Fibroblast of gingiva (primary cell): ENCODE measurements at regions not wholly inside any gene's neighbourhood (a gene's known extent, or its start where the extent isn't known, plus 50 kb on each side); places are given as distances from the start of the nearest gene placed in this dataset.
"Not testable (repeated sequence)": the region's sequence is repeated elsewhere in the genome, so short reads cannot be mapped to it uniquely, and the experiment has no call there.

Experiments used
- DNase-seq: peaks from one replicate; pipeline ENCODE4 v3.0.0-alpha.2; 2011; ENCODE audit warnings: low read depth

- DNase-seq, result no peak
These were observed 587.1 kb upstream of the ATXN7L3B start for GRCh38 chr12:73950507-73950906.

GRCh38 chr12:73951956-73952703 is 585.5 kb upstream of the ATXN7L3B start:
- DNase-seq, result no peak

DNA sequence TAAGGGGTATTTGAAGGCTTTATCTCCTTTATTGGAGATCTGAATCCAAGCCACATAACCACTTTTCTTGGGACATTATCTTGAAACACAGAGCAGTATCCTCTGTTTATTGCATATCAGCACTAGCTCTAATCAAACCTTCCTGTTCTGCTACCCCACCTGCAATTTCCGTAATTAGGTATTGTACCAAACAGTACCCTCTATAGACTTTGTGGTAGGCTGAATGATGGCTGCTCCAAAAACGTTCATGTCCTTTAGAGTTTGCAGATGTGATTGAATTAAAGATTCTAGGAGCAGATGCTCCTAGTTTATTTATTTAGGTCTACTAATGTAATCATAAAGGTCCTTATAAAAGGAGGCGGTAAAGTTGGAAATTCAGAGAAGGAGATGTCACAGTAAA is 573.0 kb upstream of the ATXN7L3B start:
- no peak for DNase-seq

DNA sequence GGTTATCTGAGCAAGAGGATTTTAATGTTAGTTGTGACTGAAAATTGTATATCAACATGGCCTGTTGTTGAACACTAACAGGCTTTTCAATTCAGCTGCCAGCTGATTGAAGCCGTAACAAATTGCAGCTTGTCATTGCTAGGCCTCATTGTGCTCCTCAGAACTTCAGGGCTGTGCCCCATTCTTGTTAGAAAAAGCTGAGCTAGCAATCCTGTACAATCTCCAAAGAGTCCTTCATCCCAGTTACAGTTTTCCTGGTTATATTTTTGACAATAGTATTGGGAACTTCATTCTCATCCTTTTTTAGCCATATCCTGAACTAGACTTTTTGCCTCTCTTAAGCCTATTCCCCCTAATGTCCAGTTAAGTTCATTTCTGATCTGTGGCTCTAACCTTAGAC is 564.1 kb upstream of the ATXN7L3B start:
- no peak for DNase-seq

- DNase-seq, result no peak
These were observed 553.1 kb upstream of the ATXN7L3B start for GRCh38 chr12:73984552-73984951.

DNA sequence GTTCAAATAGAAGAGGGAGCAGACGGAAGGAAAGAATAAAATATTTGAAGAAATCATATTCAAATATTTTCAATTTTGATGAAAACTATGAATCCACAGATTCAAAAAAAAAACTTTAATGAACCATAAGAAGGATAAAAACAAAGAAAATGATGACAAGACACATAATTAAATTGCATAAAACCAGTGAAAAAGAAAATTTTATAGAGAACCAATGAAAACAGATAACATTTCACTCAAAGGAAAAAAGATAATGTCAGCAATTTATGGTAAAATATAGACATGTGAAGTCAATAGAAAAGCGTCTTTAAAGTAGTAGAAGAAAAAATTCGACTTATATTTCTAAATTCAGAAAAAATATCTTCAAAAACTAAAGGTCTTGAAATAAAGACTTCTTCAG is 546.5 kb upstream of the ATXN7L3B start:
- no peak for DNase-seq

GRCh38 chr12:73998894-73999293 is 538.7 kb upstream of the ATXN7L3B start:
- DNase-seq, result no peak

GRCh38 chr12:74015118-74015517 is 522.5 kb upstream of the ATXN7L3B start:
- no peak for DNase-seq

- DNase-seq, result not testable (repeated sequence)
These were observed 521.3 kb upstream of the ATXN7L3B start for GRCh38 chr12:74016324-74016723.

- no peak for DNase-seq
These were observed 518.8 kb upstream of the ATXN7L3B start for GRCh38 chr12:74018849-74019248.

DNA sequence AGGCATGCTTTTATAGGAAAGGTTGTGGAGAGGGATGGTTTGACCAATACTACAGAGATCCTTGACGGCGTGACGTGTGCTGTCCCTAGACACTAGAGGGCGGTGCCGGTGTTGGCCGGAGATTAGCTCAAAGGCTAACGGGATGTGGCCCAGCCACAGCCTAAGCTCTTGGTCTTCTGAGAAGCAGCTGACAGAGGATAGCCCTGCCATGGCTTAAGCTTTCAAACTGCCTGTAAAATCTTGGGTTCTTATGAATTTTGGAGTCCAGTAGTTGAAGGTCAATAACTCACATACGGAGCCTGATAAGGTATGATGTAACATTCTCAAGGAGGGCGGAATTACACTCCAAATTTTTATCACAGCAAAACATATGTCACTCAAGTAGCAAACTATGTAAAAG is 515.7 kb upstream of the ATXN7L3B start:
- DNase-seq, result peak; percentile 8

DNA sequence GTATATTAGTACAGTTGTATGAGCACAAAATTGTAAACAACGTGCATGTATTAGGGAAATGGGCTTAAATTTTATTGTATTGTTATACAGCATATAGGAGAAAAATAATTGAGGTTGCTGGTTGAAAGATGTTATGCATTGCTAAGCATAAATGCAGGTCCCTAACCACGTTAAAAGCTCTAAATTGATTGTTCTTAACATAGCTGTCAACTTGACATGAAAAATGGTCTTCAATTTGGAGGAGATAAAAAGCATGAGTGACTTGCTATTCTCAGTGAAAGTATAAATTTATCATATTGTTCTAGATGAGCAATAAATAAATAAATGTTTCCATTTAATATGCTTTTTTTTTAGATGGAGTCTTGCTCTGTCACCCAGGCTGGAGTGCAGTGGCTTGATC is 506.6 kb upstream of the ATXN7L3B start:
- DNase-seq, result no peak

DNA sequence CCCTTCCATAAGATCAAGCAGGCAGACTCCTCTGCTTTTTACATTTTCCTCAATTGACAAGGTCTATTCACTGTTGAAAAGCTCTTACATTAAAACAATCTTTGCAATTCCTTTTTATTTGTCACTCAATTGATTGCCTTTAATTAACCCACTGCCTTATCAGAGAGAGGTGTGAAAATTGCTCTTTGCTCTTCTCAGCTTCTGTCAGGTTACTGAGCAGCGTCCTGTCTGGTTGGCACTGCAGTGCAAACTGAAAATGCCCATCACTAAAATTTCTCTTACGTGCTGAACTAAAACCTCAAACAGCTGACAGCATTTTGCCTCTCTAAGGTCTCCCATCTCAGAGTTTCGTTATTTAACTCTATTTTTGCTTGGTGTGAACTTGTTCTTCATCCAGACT is 504.1 kb upstream of the ATXN7L3B start:
- no peak for DNase-seq

- DNase-seq, result not testable (repeated sequence)
These were observed 498.5 kb upstream of the ATXN7L3B start for GRCh38 chr12:74039138-74039537.

GRCh38 chr12:74043343-74043742 is 494.3 kb upstream of the ATXN7L3B start:
- DNase-seq, result peak; percentile 61

- DNase-seq, result no peak
These were observed 488.3 kb upstream of the ATXN7L3B start for GRCh38 chr12:74049348-74049747.

DNA sequence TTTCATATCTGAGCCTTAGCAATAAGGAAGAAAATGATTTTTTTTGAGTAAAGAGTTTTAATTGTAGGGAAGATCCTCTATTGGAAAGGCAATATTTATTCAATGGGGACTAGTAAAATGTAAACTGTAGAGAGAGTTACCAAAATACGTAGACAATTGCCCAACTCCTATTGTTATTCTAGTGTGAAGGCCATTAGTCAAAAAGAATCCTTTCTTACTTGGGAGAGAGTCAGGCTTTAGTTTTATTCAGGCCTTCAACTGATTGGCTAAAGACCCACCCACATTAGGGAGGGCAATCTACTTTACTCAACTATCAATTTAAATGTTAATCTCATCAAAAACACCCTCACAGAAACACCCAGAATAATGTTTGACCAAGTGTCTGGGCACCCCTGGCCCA is 485.8 kb upstream of the ATXN7L3B start:
- DNase-seq, result no peak

DNA sequence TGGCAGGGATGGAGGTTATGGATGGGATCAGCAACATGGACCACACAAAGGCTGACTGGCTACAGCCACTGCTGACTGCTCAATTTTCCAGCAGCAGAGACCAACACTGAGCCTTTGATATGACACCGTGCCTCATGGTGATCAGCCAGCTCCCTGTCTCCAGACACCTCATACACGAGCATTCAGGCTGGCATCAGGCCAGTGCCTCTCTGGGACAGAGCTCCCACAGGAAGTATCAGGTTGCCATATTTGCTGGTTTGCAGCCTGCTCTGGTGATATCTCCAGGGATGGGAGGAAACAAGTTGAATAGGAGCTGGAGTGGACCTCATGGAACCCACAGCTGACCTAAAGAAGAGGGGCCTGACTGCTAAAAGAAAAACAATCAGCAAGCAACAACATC is 471.2 kb upstream of the ATXN7L3B start:
- DNase-seq, result no peak

GRCh38 chr12:74071182-74071581 is 466.5 kb upstream of the ATXN7L3B start:
- DNase-seq, result no peak

- no peak for DNase-seq
These were observed 460.7 kb upstream of the ATXN7L3B start for GRCh38 chr12:74076918-74077317.

- DNase-seq, result no peak
These were observed 432.2 kb upstream of the ATXN7L3B start for GRCh38 chr12:74105434-74105833.

DNA sequence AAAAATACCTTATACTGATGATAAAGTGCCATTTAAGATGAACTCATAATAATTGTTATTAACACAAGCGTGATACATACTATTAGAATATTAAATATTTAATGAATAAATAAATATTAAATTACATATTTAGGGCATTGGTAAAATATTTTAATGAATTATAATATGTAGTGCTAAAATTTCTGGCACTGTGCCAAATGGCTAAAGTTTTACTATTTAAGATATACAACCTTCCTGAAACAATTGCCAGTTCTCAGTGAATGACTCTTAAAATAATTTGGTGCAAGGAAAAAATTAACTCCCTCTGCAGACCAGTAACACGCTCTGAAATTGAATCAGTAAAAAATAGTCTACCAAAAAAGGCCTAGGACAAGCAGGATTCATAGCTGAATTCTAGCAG is 428.9 kb upstream of the ATXN7L3B start:
- no peak for DNase-seq

- no peak for DNase-seq
These were observed 425.8 kb upstream of the ATXN7L3B start for GRCh38 chr12:74111688-74112360.
